Peyer's patch (tissue), 4 donors: ENCODE measurements at regions not wholly inside any gene's neighbourhood (a gene's known extent, or its start where the extent isn't known, plus 50 kb on each side); places are given as distances from the start of the nearest gene placed in this dataset.

ENCODE experiments used
- POLR2A ChIP-seq, 2 donors: fragments of 450-650 bp; IDR thresholded peaks; one replicate each; pipeline ENCODE4 v1.5.1; 2017; ENCODE audit warnings: antibody characterized with exemption in 2 of 2, mild to moderate bottlenecking in 2 of 2, moderate library complexity in 2 of 2
- TF ChIP-seq, protein P1 (sequence below), 6 experiments: fragments of 450-650 bp in 4 of 6; fragments of 200-600 bp in 2 of 6; sonication (generic) in 1 of 6; IDR thresholded peaks; one replicate each; pipeline ENCODE4 v1.5.1; 2017 to 2019; ENCODE audit warnings: antibody characterized with exemption in 6 of 6, mild to moderate bottlenecking in 3 of 6, moderate library complexity in 1 of 6

- TF ChIP-seq POLR2A (IDR thresholded peaks at IDR 0.05): no peak
- TF ChIP-seq, protein P1, sequence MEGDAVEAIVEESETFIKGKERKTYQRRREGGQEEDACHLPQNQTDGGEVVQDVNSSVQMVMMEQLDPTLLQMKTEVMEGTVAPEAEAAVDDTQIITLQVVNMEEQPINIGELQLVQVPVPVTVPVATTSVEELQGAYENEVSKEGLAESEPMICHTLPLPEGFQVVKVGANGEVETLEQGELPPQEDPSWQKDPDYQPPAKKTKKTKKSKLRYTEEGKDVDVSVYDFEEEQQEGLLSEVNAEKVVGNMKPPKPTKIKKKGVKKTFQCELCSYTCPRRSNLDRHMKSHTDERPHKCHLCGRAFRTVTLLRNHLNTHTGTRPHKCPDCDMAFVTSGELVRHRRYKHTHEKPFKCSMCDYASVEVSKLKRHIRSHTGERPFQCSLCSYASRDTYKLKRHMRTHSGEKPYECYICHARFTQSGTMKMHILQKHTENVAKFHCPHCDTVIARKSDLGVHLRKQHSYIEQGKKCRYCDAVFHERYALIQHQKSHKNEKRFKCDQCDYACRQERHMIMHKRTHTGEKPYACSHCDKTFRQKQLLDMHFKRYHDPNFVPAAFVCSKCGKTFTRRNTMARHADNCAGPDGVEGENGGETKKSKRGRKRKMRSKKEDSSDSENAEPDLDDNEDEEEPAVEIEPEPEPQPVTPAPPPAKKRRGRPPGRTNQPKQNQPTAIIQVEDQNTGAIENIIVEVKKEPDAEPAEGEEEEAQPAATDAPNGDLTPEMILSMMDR (IDR thresholded peaks at IDR 0.05): no peak
Measured at GRCh38 chr4:162503868-162504267, 340.1 kb upstream of the FSTL5 start.
